Activated B cell treated with CpG ODN at 0.5 μM for 24 hours (primary cell): ENCODE measurements at regions not wholly inside any gene's neighbourhood (a gene's known extent, or its start where the extent isn't known, plus 50 kb on each side); places are given as distances from the start of the nearest gene placed in this dataset.

Experiments
- ATAC-seq: fragments of 200-7000 bp; cut with Tn5 transposase; one replicate; pipeline ENCODE4 v1.10.0; 2021; ENCODE audit warnings: low read depth, mild to moderate bottlenecking, moderate library complexity
- CTCF ChIA-PET: fragments of 350-600 bp; sonication (Branson Sonifier 250); formaldehyde crosslinking; loops from one replicate; lab custom pipeline; 2021; ENCODE audit warnings: antibody characterized with exemption; lab: Charles Lee
- POLR2A ChIA-PET: fragments of 350-600 bp; sonication (Branson Sonifier 250); formaldehyde crosslinking; loops from one replicate; lab custom pipeline; 2021; ENCODE audit warnings: antibody characterized with exemption; lab: Charles Lee
- DNase-seq: peaks from one replicate; pipeline ENCODE4 v3.0.0; 2022
- H3K27ac Mint-ChIP-seq: one replicate; pipeline ENCODE4 v1.8.0; 2020; ENCODE audit warnings: mixed read lengths
- H3K27me3 Mint-ChIP-seq: one replicate; pipeline ENCODE4 v1.8.0; 2021; ENCODE audit warnings: mixed read lengths
- H3K36me3 Mint-ChIP-seq: one replicate; pipeline ENCODE4 v1.8.0; 2021; ENCODE audit warnings: low read depth, mixed read lengths
- H3K4me1 Mint-ChIP-seq: one replicate; pipeline ENCODE4 v1.8.0; 2021; ENCODE audit warnings: mixed read lengths
- H3K4me3 Mint-ChIP-seq: one replicate; pipeline ENCODE4 v1.8.0; 2020; ENCODE audit warnings: mild to moderate bottlenecking, mixed read lengths
- H3K9me3 Mint-ChIP-seq: one replicate; pipeline ENCODE4 v1.8.0; 2020; ENCODE audit warnings: mixed read lengths
- intact Hi-C: fragments of 100-400 bp; cut with micrococcal nuclease; formaldehyde crosslinking; loops from one replicate; pipeline ENCODE4 v1.15.1; 2024
- TF ChIP-seq, protein P1 (sequence below): fragments of 200-600 bp; IDR thresholded peaks from one replicate; pipeline ENCODE4 v1.8.0; 2022; ENCODE audit warnings: antibody characterized with exemption, mild to moderate bottlenecking

- ChIA-PET CTCF (no interaction called here), POLR2A (no interaction called here)
- TF ChIP-seq, protein P1, sequence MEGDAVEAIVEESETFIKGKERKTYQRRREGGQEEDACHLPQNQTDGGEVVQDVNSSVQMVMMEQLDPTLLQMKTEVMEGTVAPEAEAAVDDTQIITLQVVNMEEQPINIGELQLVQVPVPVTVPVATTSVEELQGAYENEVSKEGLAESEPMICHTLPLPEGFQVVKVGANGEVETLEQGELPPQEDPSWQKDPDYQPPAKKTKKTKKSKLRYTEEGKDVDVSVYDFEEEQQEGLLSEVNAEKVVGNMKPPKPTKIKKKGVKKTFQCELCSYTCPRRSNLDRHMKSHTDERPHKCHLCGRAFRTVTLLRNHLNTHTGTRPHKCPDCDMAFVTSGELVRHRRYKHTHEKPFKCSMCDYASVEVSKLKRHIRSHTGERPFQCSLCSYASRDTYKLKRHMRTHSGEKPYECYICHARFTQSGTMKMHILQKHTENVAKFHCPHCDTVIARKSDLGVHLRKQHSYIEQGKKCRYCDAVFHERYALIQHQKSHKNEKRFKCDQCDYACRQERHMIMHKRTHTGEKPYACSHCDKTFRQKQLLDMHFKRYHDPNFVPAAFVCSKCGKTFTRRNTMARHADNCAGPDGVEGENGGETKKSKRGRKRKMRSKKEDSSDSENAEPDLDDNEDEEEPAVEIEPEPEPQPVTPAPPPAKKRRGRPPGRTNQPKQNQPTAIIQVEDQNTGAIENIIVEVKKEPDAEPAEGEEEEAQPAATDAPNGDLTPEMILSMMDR, result no peak
- no peaks in the 10 kb centered on the region for H3K27me3 Mint-ChIP-seq
- H3K9me3 Mint-ChIP-seq, result peaks cover 11% of the 10 kb centered on the region
- intact Hi-C loops, result no loop called here
- ATAC-seq (no peak), DNase-seq (no peak)
- H3K4me3 Mint-ChIP-seq, result no peak overlapping the region
- no peak overlapping the region for H3K27ac Mint-ChIP-seq
- no peaks in the 10 kb centered on the region for H3K4me1 Mint-ChIP-seq
- H3K36me3 Mint-ChIP-seq, result no peaks in the 10 kb centered on the region
Measured at GRCh38 chr5:174995827-174996226, 271.4 kb downstream of the MSX2 start.

- CTCF ChIA-PET, result no interaction called here
- intact Hi-C loops, result no loop called here
- Mint-ChIP-seq H3K4me1 (no peaks in the 10 kb centered on the region), H3K27ac (no peak overlapping the region), H3K4me3 (no peak overlapping the region), H3K9me3 (no peaks in the 10 kb centered on the region), H3K27me3 (no peaks in the 10 kb centered on the region), H3K36me3 (no peaks in the 10 kb centered on the region)
- POLR2A ChIA-PET, result no interaction called here
- DNase-seq (no peak), ATAC-seq (no peak)
- TF ChIP-seq, protein P1, result no peak
Measured at GRCh38 chr5:174991847-174992246, 267.5 kb downstream of the MSX2 start.

DNA sequence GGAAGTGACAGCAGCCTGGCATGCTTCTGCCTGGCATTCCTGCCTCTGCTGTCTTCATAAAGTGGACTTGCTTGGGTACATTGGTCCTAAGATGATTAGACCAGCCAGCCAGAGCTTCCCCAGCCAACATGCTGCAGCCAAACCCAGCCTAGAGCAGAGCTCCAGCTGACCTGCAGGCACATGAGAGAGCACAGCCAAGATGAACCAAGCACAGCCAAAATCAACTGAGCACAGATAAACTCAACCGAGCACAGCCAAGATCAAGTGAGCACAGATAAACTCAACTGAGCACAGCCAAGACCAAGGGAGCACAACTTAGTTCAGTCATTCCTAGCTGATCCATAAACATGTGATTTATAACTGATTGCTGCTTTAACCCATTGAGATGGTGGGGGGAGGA, 266.5 kb downstream of the MSX2 start:
- Mint-ChIP-seq H3K9me3 (no peaks in the 10 kb centered on the region), H3K4me1 (no peaks in the 10 kb centered on the region), H3K4me3 (no peak overlapping the region), H3K27me3 (no peaks in the 10 kb centered on the region), H3K27ac (no peak overlapping the region), H3K36me3 (no peaks in the 10 kb centered on the region)
- TF ChIP-seq, protein P1, result no peak
- no peak for DNase-seq
- CTCF ChIA-PET, result no interaction called here
- intact Hi-C loops, result no loop called here
- POLR2A ChIA-PET, result no interaction called here
- ATAC-seq, result no peak

- H3K36me3 Mint-ChIP-seq, result no peaks in the 10 kb centered on the region
- POLR2A ChIA-PET, result no interaction called here
- H3K4me1 Mint-ChIP-seq, result no peaks in the 10 kb centered on the region
- ATAC-seq, result no peak
- H3K9me3 Mint-ChIP-seq, result no peaks in the 10 kb centered on the region
- TF ChIP-seq, protein P1, result no peak
- no peaks in the 10 kb centered on the region for H3K27me3 Mint-ChIP-seq
- CTCF ChIA-PET, result no interaction called here
- DNase-seq, result no peak
- no peak overlapping the region for H3K4me3 Mint-ChIP-seq
- intact Hi-C loops, result no loop called here
- H3K27ac Mint-ChIP-seq, result no peak overlapping the region
Measured at GRCh38 chr5:174987443-174988012, 263.1 kb downstream of the MSX2 start.

GRCh38 chr5:174984863-174985262, 260.5 kb downstream of the MSX2 start:
- H3K27me3 Mint-ChIP-seq, result no peaks in the 10 kb centered on the region
- DNase-seq (no peak), ATAC-seq (no peak)
- ChIA-PET CTCF (no interaction called here), POLR2A (no interaction called here)
- no peaks in the 10 kb centered on the region for H3K4me1 Mint-ChIP-seq
- no peaks in the 10 kb centered on the region for H3K9me3 Mint-ChIP-seq
- H3K27ac Mint-ChIP-seq, result no peak overlapping the region
- H3K4me3 Mint-ChIP-seq, result no peak overlapping the region
- TF ChIP-seq, protein P1, result no peak
- H3K36me3 Mint-ChIP-seq, result no peaks in the 10 kb centered on the region
- intact Hi-C loops, result no loop called here
